ENCODE measurements at regions not wholly inside any gene's neighbourhood (a gene's known extent, or its start where the extent isn't known, plus 50 kb on each side); places are given as distances from the start of the nearest gene placed in this dataset.

DNA sequence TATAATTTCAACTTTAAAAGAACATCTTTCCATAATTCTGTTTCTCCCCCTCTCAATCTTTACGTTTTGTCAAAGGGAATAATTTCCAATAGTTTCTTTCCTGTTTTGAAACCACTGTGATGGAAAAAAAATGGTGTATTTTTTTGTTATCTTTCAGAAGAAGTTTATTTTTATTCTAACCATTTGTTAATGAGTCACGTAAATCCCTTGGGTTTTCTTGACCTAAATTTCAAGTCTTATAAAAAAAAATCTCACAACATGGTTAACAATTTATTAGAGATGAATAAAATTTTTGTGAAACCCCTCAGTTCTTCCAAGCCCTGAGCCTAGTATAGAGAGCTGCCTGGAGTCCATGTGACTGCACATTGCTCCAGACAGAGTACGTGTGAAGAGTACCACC, 106.1 kb upstream of the FBXL17 start:
- H3K4me1 ChIP-seq: no peaks in the 10 kb centered on the region
- TF ChIP-seq POLR2AphosphoS5 (IDR thresholded peaks at IDR 0.05; ENCODE audit: insufficient read depth in 1 of 2, low read depth in 1 of 2) (no peak), POLR2A (IDR thresholded peaks at IDR 0.05) (no peak)
- TF ChIP-seq, protein P1, sequence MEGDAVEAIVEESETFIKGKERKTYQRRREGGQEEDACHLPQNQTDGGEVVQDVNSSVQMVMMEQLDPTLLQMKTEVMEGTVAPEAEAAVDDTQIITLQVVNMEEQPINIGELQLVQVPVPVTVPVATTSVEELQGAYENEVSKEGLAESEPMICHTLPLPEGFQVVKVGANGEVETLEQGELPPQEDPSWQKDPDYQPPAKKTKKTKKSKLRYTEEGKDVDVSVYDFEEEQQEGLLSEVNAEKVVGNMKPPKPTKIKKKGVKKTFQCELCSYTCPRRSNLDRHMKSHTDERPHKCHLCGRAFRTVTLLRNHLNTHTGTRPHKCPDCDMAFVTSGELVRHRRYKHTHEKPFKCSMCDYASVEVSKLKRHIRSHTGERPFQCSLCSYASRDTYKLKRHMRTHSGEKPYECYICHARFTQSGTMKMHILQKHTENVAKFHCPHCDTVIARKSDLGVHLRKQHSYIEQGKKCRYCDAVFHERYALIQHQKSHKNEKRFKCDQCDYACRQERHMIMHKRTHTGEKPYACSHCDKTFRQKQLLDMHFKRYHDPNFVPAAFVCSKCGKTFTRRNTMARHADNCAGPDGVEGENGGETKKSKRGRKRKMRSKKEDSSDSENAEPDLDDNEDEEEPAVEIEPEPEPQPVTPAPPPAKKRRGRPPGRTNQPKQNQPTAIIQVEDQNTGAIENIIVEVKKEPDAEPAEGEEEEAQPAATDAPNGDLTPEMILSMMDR (IDR thresholded peaks at IDR 0.05): no peak

DNA sequence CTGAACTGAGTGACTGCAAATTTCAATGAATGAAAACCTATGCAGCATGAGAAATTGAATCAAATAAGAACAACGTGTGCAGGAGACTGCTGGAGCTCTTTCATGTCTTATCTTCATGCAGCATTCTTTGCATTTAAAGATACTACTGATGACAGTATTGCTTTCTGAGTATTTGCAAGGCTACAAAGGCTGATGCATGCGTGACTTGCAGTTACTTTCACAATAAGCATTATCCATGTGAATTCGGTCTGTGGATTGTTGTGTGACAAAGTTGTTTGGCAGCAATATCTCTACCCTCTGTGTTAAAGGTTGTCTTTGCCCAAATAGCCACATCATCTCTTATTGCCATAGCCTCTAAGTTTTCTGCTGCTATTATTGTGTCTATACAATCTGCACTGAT, 102.1 kb upstream of the FBXL17 start:
- no peak overlapping the region for H3K27ac ChIP-seq
- intact Hi-C loops (cut with DNase I): no loop called here
- H3K4me3 ChIP-seq: no peak overlapping the region
- no peaks in the 10 kb centered on the region for H3K4me1 ChIP-seq
- no peaks in the 10 kb centered on the region for H3K9me3 ChIP-seq
- TF ChIP-seq, protein P1 (IDR thresholded peaks at IDR 0.05): no peak
- TF ChIP-seq POLR2AphosphoS5 (IDR thresholded peaks at IDR 0.05; ENCODE audit: insufficient read depth in 1 of 2, low read depth in 1 of 2) (no peak), POLR2A (IDR thresholded peaks at IDR 0.05) (no peak)
- no peaks in the 10 kb centered on the region for H3K27me3 ChIP-seq
- DNase-seq (ENCODE audit: extremely low spot score in 2 of 2): no peak
- no peaks in the 10 kb centered on the region for H3K36me3 ChIP-seq

More for the DNA sequence above, 106.1 kb upstream of the FBXL17 start:
- intact Hi-C loops (cut with DNase I): no loop called here
- no peaks in the 10 kb centered on the region for H3K36me3 ChIP-seq
- no peak for DNase-seq (ENCODE audit: extremely low spot score in 2 of 2)
- H3K27ac ChIP-seq: no peak overlapping the region
- no peak overlapping the region for H3K4me3 ChIP-seq
- no peaks in the 10 kb centered on the region for H3K9me3 ChIP-seq
- no peaks in the 10 kb centered on the region for H3K27me3 ChIP-seq

GRCh38 chr5:108481355-108481931, 99.5 kb upstream of the FBXL17 start:
- Histone ChIP-seq H3K4me1 (no peaks in the 10 kb centered on the region), H3K27ac (no peak overlapping the region), H3K36me3 (no peaks in the 10 kb centered on the region), H3K4me3 (no peak overlapping the region), H3K9me3 (no peaks in the 10 kb centered on the region), H3K27me3 (no peaks in the 10 kb centered on the region)
- no peak for DNase-seq (ENCODE audit: extremely low spot score in 2 of 2)
- TF ChIP-seq POLR2AphosphoS5 (IDR thresholded peaks at IDR 0.05; ENCODE audit: insufficient read depth in 1 of 2, low read depth in 1 of 2) (no peak), POLR2A (IDR thresholded peaks at IDR 0.05) (no peak)
- TF ChIP-seq, protein P1 (IDR thresholded peaks at IDR 0.05): no peak
- intact Hi-C loops (cut with DNase I): no loop called here

GRCh38 chr5:108472237-108472636, 90.3 kb upstream of the FBXL17 start:
- H3K27me3 ChIP-seq: no peaks in the 10 kb centered on the region
- H3K9me3 ChIP-seq: no peaks in the 10 kb centered on the region
- DNase-seq (ENCODE audit: extremely low spot score in 2 of 2): no peak
- TF ChIP-seq POLR2AphosphoS5 (IDR thresholded peaks at IDR 0.05; ENCODE audit: insufficient read depth in 1 of 2, low read depth in 1 of 2) (no peak), POLR2A (IDR thresholded peaks at IDR 0.05) (no peak)
- TF ChIP-seq, protein P1 (IDR thresholded peaks at IDR 0.05): no peak
- H3K27ac ChIP-seq: no peak overlapping the region
- no peaks in the 10 kb centered on the region for H3K4me1 ChIP-seq
- H3K36me3 ChIP-seq: no peaks in the 10 kb centered on the region
- H3K4me3 ChIP-seq: no peak overlapping the region
- intact Hi-C loops (cut with DNase I): no loop called here

GRCh38 chr5:108467563-108467962, 85.7 kb upstream of the FBXL17 start:
- Histone ChIP-seq H3K4me1 (no peaks in the 10 kb centered on the region), H3K36me3 (no peaks in the 10 kb centered on the region), H3K4me3 (no peak overlapping the region), H3K9me3 (no peaks in the 10 kb centered on the region), H3K27ac (no peak overlapping the region), H3K27me3 (no peaks in the 10 kb centered on the region)
- intact Hi-C loops (cut with DNase I): no loop called here
- no peak for DNase-seq (ENCODE audit: extremely low spot score in 2 of 2)
- TF ChIP-seq, protein P1 (IDR thresholded peaks at IDR 0.05): no peak
- TF ChIP-seq POLR2AphosphoS5 (IDR thresholded peaks at IDR 0.05; ENCODE audit: insufficient read depth in 1 of 2, low read depth in 1 of 2): no peak
- no peak for TF ChIP-seq POLR2A (IDR thresholded peaks at IDR 0.05)

All from vagina (tissue), 2 donors.